ENCODE measurements at regions not wholly inside any gene's neighbourhood (a gene's known extent, or its start where the extent isn't known, plus 50 kb on each side); places are given as distances from the start of the nearest gene placed in this dataset.

DNA sequence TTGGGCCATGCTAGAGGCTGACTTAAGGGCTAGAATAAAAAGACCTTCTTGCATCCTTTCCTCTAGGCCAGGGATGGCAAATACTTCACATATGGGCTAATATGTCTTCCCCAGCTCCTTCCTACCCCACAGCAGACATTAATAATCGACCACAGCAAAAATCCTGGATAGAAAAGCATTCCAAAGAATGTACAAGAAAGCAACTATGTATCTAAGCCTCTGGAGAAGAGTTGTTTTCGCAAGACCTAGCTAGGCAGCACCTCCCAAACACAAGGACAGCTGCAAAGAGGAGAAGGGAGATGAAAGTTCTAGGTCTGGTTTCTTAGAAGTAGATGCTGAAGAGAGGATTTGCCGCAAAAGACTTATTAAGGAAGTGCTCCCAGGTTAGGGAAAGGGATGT, 372.6 kb downstream of the SLC4A3 start:
- Mint-ChIP-seq H3K27ac (no peak overlapping the region), H3K4me3 (ENCODE audit: low read depth) (no peak overlapping the region), H3K27me3 (peaks cover 9% of the 10 kb centered on the region), H3K36me3 (ENCODE audit: insufficient read depth) (no peaks in the 10 kb centered on the region), H3K4me1 (ENCODE audit: low read depth) (peaks cover 4% of the 10 kb centered on the region), H3K9me3 (ENCODE audit: low read depth) (no peaks in the 10 kb centered on the region)
- no peak for DNase-seq (ENCODE audit: low spot score, unreplicated experiment)
- TF ChIP-seq, protein P1, sequence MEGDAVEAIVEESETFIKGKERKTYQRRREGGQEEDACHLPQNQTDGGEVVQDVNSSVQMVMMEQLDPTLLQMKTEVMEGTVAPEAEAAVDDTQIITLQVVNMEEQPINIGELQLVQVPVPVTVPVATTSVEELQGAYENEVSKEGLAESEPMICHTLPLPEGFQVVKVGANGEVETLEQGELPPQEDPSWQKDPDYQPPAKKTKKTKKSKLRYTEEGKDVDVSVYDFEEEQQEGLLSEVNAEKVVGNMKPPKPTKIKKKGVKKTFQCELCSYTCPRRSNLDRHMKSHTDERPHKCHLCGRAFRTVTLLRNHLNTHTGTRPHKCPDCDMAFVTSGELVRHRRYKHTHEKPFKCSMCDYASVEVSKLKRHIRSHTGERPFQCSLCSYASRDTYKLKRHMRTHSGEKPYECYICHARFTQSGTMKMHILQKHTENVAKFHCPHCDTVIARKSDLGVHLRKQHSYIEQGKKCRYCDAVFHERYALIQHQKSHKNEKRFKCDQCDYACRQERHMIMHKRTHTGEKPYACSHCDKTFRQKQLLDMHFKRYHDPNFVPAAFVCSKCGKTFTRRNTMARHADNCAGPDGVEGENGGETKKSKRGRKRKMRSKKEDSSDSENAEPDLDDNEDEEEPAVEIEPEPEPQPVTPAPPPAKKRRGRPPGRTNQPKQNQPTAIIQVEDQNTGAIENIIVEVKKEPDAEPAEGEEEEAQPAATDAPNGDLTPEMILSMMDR (IDR thresholded peaks at IDR 0.05; ENCODE audit: unreplicated experiment) = no peak

DNA sequence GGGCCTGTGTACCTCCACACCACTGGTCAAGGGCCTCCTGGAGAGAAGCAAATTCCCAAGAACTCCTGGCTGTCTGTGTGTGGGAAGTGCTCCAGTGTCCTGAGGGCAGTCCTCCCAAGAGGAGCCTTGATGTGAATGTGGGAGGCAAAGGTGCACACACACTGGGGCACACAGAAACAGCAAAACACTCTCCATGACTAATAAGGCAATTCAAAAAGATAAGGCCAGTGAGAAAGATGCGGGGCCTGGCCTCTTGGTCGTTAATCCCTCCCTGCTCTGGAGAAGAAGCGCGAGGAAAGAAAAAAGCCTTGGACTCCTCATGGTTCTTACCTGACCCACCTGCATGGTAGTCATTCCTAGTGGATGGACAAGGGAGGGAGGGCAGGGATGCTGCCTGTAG, 373.2 kb downstream of the SLC4A3 start:
- Mint-ChIP-seq H3K9me3 (ENCODE audit: low read depth) (no peaks in the 10 kb centered on the region), H3K27ac (no peak overlapping the region), H3K4me1 (ENCODE audit: low read depth) (peaks cover 4% of the 10 kb centered on the region), H3K36me3 (ENCODE audit: insufficient read depth) (no peaks in the 10 kb centered on the region), H3K27me3 (peaks cover 9% of the 10 kb centered on the region), H3K4me3 (ENCODE audit: low read depth) (no peak overlapping the region)
- TF ChIP-seq, protein P1 (IDR thresholded peaks at IDR 0.05; ENCODE audit: unreplicated experiment) = no peak
- no peak for DNase-seq (ENCODE audit: low spot score, unreplicated experiment)

DNA sequence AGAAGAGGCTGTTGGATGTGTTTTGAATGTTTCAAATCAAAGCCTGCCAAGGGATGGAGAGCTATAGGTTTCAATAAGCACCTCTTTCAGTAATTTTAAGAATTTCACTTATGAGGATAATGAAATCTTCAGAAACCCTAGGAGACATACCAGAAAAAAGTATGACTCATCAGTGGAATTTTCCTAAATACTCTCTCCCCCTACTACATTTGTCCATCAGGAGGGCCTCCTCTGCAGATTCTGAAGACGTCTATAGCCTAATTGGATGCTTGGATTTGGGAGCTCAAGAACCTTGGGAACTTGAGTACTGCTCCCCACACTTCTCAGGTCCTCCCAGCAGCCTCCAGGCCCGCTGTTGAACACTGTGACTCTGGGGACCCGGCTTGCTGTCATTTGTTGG, 374.3 kb downstream of the SLC4A3 start:
- peaks cover 2% of the 10 kb centered on the region for H3K4me1 Mint-ChIP-seq (ENCODE audit: low read depth)
- H3K9me3 Mint-ChIP-seq (ENCODE audit: low read depth) = no peaks in the 10 kb centered on the region
- H3K27me3 Mint-ChIP-seq = peaks cover 9% of the 10 kb centered on the region
- TF ChIP-seq, protein P1 (IDR thresholded peaks at IDR 0.05; ENCODE audit: unreplicated experiment) = no peak
- H3K27ac Mint-ChIP-seq = no peak overlapping the region
- DNase-seq (ENCODE audit: low spot score, unreplicated experiment) = no peak
- H3K4me3 Mint-ChIP-seq (ENCODE audit: low read depth) = no peak overlapping the region
- no peaks in the 10 kb centered on the region for H3K36me3 Mint-ChIP-seq (ENCODE audit: insufficient read depth)

DNA sequence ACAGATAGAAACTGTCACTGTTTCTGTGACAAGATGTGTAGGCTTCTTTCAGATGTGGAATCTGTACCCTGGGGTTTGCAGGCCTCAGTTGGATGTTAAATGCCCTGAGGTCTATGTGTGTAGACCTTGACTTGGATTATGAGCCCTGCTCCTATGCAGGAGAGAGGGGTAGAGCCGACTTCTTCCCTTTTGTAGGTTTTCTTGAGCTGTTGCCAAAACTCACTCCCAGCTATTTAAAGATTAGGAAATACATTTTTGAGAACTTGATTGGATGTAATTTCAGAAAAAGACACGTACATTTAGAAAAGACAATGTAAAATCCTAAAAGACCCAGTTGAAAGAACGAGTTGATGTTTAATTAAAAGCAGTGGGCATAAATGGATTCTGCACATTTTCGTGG, 374.8 kb downstream of the SLC4A3 start:
- Mint-ChIP-seq H3K27ac (no peak overlapping the region), H3K36me3 (ENCODE audit: insufficient read depth) (no peaks in the 10 kb centered on the region), H3K27me3 (peaks cover 9% of the 10 kb centered on the region), H3K4me1 (ENCODE audit: low read depth) (no peaks in the 10 kb centered on the region), H3K4me3 (ENCODE audit: low read depth) (no peak overlapping the region), H3K9me3 (ENCODE audit: low read depth) (no peaks in the 10 kb centered on the region)
- no peak for DNase-seq (ENCODE audit: low spot score, unreplicated experiment)
- TF ChIP-seq, protein P1 (IDR thresholded peaks at IDR 0.05; ENCODE audit: unreplicated experiment) = no peak

DNA sequence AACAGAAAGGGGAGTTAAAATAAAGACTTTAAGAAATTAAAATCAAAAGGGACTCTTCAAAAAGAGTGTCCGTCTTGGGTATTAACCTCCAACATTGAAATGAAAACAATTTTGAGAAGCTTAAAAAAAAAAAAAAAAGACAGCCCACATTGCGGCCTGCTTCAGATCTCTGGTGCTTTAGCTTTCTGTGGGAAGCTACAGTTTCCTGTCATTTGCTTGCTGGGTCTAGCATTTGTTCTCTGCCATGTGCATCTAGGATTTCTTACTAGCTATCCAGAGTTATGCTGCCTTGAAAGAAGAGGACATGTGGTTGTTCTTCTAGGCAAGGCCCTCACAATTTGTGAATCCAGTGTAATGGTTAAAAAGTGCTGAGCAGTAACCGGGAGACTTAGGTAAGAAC, 375.3 kb downstream of the SLC4A3 start:
- H3K27ac Mint-ChIP-seq = no peak overlapping the region
- H3K9me3 Mint-ChIP-seq (ENCODE audit: low read depth) = no peaks in the 10 kb centered on the region
- no peak overlapping the region for H3K4me3 Mint-ChIP-seq (ENCODE audit: low read depth)

More for the DNA sequence above, 375.3 kb downstream of the SLC4A3 start:
- no peaks in the 10 kb centered on the region for H3K4me1 Mint-ChIP-seq (ENCODE audit: low read depth)
- no peak for DNase-seq (ENCODE audit: low spot score, unreplicated experiment)
- no peaks in the 10 kb centered on the region for H3K36me3 Mint-ChIP-seq (ENCODE audit: insufficient read depth)
- TF ChIP-seq, protein P1 (IDR thresholded peaks at IDR 0.05; ENCODE audit: unreplicated experiment) = no peak
- peaks cover 9% of the 10 kb centered on the region for H3K27me3 Mint-ChIP-seq
